ENCODE measurements at regions not wholly inside any gene's neighbourhood (a gene's known extent, or its start where the extent isn't known, plus 50 kb on each side); places are given as distances from the start of the nearest gene placed in this dataset.
"Not testable (repeated sequence)": the region's sequence is repeated elsewhere in the genome, so short reads cannot be mapped to it uniquely, and the experiment has no call there.

DNA sequence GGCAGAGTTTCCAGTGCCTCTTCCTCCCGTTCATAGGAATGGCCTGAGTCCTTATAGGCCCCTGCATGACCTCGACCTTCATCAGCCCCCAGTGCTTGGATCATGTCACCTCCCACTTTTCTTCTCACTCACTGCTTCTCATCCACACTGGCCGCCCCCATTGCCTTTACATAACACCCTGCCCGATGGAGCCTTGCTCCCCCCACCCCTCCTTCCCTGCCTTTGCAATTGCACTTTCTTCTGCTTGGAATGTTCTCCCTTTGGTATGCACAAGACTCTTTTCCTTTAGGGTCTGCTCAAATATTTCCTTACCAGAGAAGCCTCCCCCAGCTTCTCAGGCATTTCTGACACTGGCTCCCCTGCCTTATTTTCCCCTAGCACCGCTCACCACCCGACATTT is 125.2 kb upstream of the KCNJ6 start:
- no peak for DNase-seq

GRCh38 chr21:38042246-38042645 is 126.0 kb upstream of the KCNJ6 start:
- no peak for DNase-seq

GRCh38 chr21:38048167-38048566 is 131.9 kb upstream of the KCNJ6 start:
- DNase-seq: no peak

DNA sequence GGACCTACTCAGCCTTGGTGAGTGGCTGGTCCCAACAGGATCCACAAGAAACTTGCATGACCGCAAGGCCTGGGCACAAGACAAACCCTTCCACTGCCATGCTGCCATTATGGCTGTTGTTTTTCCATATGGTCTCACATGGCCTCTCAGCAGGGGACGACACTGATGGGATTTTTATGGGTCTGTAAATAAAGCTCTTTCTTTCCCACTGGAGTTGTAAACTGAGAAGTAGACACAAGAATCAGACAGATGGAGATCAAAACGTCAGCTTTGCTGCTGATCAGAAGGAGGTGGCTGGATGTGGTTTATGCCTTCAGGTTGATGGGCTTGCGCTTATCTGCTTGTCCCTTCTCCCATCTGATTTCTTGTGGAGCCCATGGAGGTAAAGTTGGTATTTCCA is 138.1 kb upstream of the KCNJ6 start:
- no peak for DNase-seq

DNA sequence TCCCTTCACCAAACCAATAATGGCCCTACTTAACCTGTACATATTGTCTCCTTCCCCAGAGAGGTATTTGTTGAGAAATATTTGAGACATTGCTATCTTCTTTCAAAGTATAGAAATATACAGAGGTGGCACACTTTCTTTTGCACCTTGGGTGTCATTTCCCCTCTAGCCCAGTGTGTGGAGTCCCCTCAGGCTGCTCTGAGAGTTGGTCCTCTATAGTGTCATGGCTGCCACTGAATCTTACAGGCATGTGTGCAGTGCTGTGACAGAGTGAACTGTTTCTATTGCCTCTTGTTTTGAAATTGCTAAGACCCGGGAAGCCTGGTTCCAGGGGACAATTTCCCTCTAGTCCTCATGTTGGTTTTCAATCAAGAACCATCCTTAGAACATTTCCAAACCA is 140.2 kb upstream of the KCNJ6 start:
- no peak for DNase-seq

DNA sequence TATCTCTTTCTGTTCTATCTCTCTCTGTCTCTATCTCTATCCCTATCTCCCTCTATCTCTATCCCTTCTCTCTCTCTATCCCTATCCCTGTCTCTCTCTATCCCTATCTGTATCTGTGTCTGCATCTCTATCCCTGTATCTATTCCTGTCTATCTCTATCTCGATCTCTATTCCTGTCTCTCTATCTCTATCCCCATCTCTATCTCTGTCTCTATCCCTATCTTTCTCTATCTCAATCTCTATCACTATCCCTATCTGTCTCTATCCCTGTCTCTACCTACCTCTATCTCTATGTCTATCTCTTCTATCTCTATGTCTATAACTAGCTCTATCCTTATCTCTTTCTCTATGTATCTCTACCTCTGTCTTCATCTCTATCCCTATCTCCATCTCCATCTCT is 141.4 kb upstream of the KCNJ6 start:
- DNase-seq: no peak

GRCh38 chr21:38060533-38060932 is 144.3 kb upstream of the KCNJ6 start:
- DNase-seq: no peak

- DNase-seq: no peak
Observed at GRCh38 chr21:38067086-38067739, 151.0 kb upstream of the KCNJ6 start.

- no peak for DNase-seq
Observed at GRCh38 chr21:38072489-38072888, 156.2 kb upstream of the KCNJ6 start.

GRCh38 chr21:38075833-38076587 is 159.8 kb upstream of the KCNJ6 start:
- DNase-seq: no peak

DNA sequence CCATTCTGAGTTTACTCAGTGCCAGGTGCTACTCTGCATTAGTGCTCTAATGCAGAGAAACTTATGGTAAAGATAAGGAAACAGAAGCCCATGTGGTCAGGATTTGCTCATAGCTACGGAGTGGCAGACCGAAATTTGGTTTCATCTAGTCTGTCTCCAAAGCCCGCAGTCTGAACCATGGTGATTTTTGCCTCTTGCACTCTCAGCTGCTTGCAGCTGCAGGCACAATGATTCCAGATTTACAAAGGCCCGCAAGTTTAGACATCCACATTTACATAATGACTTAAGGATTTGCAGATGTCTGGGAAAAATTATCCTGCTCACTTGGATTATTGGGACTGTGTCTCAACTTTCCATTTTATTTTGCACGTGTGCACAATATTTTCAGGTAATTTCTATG is 161.3 kb upstream of the KCNJ6 start:
- DNase-seq: no peak

DNA sequence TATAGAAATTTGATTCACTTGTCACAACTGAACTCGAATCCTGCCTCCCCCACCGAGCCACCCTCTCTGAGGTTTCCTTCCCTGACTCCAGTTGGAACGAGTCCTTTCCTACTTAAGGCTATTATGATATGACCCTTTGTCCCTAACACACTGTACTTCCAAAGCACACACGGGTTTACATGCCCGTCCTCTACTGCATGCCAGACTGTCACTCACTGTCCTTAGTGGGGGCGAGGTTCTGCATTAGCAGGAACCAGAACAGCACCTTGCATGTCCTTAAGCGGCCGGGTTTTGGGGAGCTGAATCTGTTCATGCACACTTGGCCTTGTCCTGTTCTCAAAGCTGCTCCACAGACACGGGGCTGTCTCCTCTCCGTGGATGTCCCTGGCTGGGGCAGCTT is 164.6 kb upstream of the KCNJ6 start:
- DNase-seq: no peak

- no peak for DNase-seq
Observed at GRCh38 chr21:38081708-38082107, 165.5 kb upstream of the KCNJ6 start.

- no peak for DNase-seq
Observed at GRCh38 chr21:38082936-38083485, 166.8 kb upstream of the KCNJ6 start.

- DNase-seq: no peak
Observed at GRCh38 chr21:38083535-38083934, 167.3 kb upstream of the KCNJ6 start.

DNA sequence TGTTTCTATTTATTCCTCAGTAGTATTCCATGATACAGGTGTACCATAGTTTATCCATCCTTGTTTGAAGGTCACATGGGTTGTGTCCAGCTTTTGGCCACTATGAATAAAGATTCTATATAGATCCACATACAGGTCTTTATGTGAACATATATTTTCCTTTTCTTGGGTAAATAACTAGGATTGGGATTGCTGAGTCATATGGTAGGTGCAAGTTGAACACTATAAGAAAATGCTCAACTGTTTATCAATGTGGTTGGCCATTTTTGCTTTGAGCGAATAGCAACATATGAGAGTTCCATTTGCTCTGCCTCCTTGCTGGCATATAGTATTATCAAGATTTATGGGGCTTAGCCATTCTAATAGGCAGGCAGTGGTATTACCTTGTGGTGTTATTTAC is 170.2 kb upstream of the KCNJ15 start:
- DNase-seq: no peak

DNA sequence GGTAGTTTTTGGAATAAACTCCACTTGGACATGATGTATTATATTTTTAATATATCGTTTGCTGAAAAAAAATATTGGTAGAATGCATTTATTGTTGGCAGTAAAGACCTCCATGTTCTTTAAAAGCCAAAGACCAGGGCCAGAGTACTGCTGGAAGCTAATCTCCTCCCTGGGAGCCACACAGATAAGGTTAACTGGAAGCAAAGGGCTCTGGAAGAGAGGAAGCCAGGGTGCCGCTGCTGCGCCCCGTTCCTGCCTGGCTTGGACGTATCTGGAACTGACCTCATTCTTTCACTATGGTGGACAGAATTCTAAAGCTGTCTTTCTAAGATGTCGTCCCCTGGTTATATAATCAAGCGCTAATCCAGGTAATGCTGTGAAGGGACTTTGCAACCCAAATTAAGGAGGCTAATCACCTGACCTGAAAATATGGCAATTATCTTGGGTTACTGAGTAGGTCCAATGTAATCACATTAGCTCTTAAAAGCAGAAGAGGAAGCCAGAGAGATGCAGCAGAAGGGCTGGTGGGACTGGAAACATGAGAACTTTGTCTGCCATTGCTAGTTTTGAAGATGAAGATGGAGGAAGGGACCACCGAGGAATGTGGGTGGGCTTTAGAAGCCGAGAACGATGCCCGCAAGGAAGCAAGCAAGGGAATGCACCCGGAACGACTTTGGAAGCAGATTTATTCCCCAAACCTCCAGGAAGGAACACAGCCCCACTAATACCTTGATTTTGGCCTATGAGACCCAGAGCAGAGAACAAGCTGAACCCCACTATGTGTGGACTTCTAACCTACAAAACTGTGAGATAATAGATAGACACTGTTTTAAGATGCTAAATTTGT is 167.7 kb upstream of the KCNJ15 start:
- DNase-seq: no peak

DNA sequence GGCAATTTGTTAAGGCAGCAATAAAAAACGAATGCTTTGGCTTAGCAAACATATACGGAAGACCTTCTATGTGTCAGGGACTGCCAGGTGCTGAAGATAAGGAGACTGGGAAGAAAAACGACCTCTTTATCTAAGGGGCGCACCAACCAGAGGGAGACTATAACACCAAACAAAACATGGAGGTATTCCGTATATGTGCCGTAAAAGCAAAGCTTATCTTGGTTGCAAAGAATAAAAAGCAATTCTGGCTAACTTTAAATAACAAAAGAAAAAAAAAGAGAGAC is 167.1 kb upstream of the KCNJ15 start:
- no peak for DNase-seq

- DNase-seq: not testable (repeated sequence)
Observed at GRCh38 chr21:38091061-38091460, 165.7 kb upstream of the KCNJ15 start.

DNA sequence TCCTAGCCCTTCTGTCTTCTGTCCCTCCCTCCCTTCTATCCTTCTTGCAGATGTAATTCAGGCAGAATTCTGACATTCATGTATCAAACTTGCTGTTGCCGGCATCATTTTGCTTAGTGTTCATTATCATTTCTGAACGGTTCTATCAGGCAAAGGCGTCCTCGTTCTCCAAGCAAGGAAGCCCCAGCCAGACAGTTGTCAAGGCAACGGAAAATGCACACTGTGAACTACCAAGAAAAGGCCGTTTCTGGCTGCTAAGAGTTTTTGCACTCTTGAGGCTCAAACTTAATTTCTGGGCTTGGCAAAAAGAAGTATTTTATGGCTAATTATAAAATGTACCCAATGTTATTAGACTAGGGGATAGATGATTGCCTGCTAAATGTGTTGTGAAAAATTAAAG is 164.7 kb upstream of the KCNJ15 start:
- DNase-seq: no peak

DNA sequence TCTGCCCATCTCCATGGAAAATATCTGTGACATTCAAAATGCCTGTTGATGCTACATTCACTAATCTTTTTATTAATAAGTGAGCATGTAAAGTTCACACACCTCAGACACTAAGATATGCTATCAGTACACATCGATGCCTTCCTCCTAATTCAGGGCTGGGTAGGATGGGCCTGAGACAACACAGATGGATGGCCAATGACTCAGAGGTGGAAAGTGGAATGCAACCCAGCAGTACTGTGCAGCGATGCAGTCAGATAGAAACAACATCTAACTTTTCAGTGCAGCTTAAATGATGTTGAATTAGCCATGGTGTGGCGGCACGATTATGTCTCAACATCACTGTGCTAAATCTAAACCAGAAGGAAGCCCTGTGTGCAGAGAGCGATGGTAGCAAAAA is 161.6 kb upstream of the KCNJ15 start:
- DNase-seq: no peak

DNA sequence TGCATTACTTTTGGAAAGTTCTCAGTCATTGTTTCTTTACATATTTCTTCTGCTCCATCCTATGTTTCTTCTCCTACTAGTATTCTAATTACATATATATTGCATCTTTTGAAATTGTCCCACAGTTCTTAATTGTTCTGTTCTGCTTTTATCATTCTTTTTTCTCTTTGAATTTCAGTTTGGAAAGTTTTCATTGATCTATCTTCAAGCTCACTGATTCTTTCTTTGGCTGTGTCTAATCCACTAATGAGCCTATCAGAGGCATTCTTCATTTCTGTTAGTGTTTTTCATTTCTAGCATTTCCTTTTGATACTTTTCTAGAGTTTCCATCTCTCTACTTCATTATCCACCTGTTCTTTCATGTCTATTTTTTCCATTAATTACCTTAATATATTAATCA is 159.0 kb upstream of the KCNJ15 start:
- DNase-seq: no peak

DNA sequence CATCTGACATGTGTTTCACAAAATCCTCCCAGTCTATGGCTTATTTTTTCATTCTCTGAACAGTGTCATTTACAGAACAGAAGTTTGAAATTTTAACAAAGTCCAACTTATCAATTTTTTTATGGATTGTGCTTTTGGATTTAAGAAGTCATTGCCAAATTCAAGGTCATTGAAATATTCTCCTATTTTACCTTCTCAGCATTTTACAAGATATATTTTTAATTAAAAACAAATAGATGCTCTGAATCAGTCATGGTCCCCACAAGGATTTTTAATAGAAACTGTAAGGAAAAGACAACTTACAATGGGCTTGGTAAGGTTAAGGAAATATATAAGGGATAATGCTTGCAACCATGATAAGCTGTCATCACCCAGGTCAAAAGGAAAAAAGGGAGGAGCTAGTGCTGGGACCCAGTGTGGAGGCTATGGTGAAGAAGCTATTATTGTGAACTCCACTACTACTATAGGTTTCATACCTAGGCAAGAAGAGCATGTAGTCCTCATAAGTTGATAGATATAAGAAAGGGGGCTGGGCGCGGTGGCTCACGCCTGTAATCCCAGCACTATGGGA is 144.5 kb upstream of the KCNJ15 start:
- no peak for DNase-seq

Data from activated CD4-positive, alpha-beta T cell treated with anti-CD3 and anti-CD28 coated beads, Interleukin-2, amount 50 U/mL, for 4 hours (primary cell).